Fibroblast of lung (primary cell): ENCODE measurements at regions not wholly inside any gene's neighbourhood (a gene's known extent, or its start where the extent isn't known, plus 50 kb on each side); places are given as distances from the start of the nearest gene placed in this dataset.

Experiments used
- CTCF ChIP-seq, 2 donors: IDR thresholded peaks in 1 of 2; conservative IDR thresholded peaks in 1 of 2; 1 replicate in 1 of 2; 2 replicates in 1 of 2; pipeline ENCODE4 v1.5.1; 2011 to 2012; ENCODE audit warnings: low read length in 2 of 2, control low read depth in 1 of 2, inconsistent platforms in 1 of 2, low read depth in 1 of 2, mild to moderate bottlenecking in 1 of 2
- EZH2 ChIP-seq: IDR thresholded peaks from 2 replicates; pipeline ENCODE4 v1.5.1; 2012; ENCODE audit warnings: low read length, control low read depth, mild to moderate bottlenecking; ENCODE audit errors: missing control alignments

- TF ChIP-seq CTCF (conservative IDR thresholded peaks at IDR 0.05 in 1 of 2, IDR thresholded peaks at IDR 0.05 in 1 of 2; ENCODE audit: low read depth in 1 of 2, low read length in 2 of 2), result no peak
- no peak for TF ChIP-seq EZH2
Measured at GRCh38 chr22:44648821-44649565, 53.0 kb upstream of the PRR5 start.
